ENCODE measurements at regions not wholly inside any gene's neighbourhood (a gene's known extent, or its start where the extent isn't known, plus 50 kb on each side); places are given as distances from the start of the nearest gene placed in this dataset.

GRCh38 chr10:61321041-61321857, 131.9 kb downstream of the TMEM26 start:
- ChIA-PET CTCF (interaction anchor here (1.1 kb wide), 1 partner anchor 23 kb away, joined by 3 read pairs; no protein-coding TSS in a partner anchor), POLR2A (ENCODE audit: low non-redundant PET) (no interaction called here)
- no peak overlapping the region for H3K27ac ChIP-seq
- no peak for TF ChIP-seq CTCF (conservative IDR thresholded peaks at IDR 0.05; ENCODE audit: low read depth)
- no peak for DNase-seq (ENCODE audit: low spot score)

GRCh38 chr10:61320257-61320587, 133.0 kb downstream of the TMEM26 start:
- TF ChIP-seq CTCF (conservative IDR thresholded peaks at IDR 0.05; ENCODE audit: low read depth): no peak
- POLR2A ChIA-PET (ENCODE audit: low non-redundant PET): no interaction called here

GRCh38 chr10:61319386-61320256, 133.6 kb downstream of the TMEM26 start:
- no peak overlapping the region for H3K27ac ChIP-seq
- ChIA-PET POLR2A (ENCODE audit: low non-redundant PET) (no interaction called here), CTCF (no interaction called here)
- DNase-seq (ENCODE audit: low spot score): no peak
- no peak for TF ChIP-seq CTCF (conservative IDR thresholded peaks at IDR 0.05; ENCODE audit: low read depth)

More at GRCh38 chr10:61320257-61320587, 133.0 kb downstream of the TMEM26 start:
- no peak for DNase-seq (ENCODE audit: low spot score)
- CTCF ChIA-PET: interaction anchor here (1.1 kb wide), 1 partner anchor 24 kb away, joined by 3 read pairs; no protein-coding TSS in a partner anchor
- no peak overlapping the region for H3K27ac ChIP-seq

GRCh38 chr10:61318429-61318828, 134.8 kb downstream of the TMEM26 start:
- POLR2A ChIA-PET (ENCODE audit: low non-redundant PET): no interaction called here
- CTCF ChIA-PET: no interaction called here
- H3K27ac ChIP-seq: no peak overlapping the region
- TF ChIP-seq CTCF (conservative IDR thresholded peaks at IDR 0.05; ENCODE audit: low read depth): no peak
- no peak for DNase-seq (ENCODE audit: low spot score)

GRCh38 chr10:61317706-61318105, 135.5 kb downstream of the TMEM26 start:
- CTCF ChIA-PET: no interaction called here
- H3K27ac ChIP-seq: no peak overlapping the region
- POLR2A ChIA-PET (ENCODE audit: low non-redundant PET): no interaction called here
- DNase-seq (ENCODE audit: low spot score): no peak
- no peak for TF ChIP-seq CTCF (conservative IDR thresholded peaks at IDR 0.05; ENCODE audit: low read depth)

GRCh38 chr10:61316676-61317265, 136.4 kb downstream of the TMEM26 start:
- no peak for DNase-seq (ENCODE audit: low spot score)
- no peak overlapping the region for H3K27ac ChIP-seq
- ChIA-PET CTCF (no interaction called here), POLR2A (ENCODE audit: low non-redundant PET) (no interaction called here)
- no peak for TF ChIP-seq CTCF (conservative IDR thresholded peaks at IDR 0.05; ENCODE audit: low read depth)

Measured in RWPE1 (cell line).